WTC11 (cell line): ENCODE measurements at regions not wholly inside any gene's neighbourhood (a gene's known extent, or its start where the extent isn't known, plus 50 kb on each side); places are given as distances from the start of the nearest gene placed in this dataset.

Experiments used
- ATAC-seq: fragments of 200-7000 bp; cut with Tn5 transposase; 2 replicates; pipeline ENCODE4 v1.10.0; 2021; ENCODE audit warnings: mild to moderate bottlenecking, moderate library complexity
- CTCF ChIA-PET: fragments of 300-600 bp; sonication (Branson Sonifier 250); formaldehyde crosslinking; loops from one replicate; lab custom pipeline; 2021; ENCODE audit warnings: antibody characterized with exemption; lab: Charles Lee
- POLR2A ChIA-PET: fragments of 350-600 bp; sonication (Branson Sonifier 250); formaldehyde crosslinking; loops from one replicate; lab custom pipeline; 2021; ENCODE audit warnings: antibody characterized with exemption; lab: Charles Lee
- DNase-seq: peaks from one replicate; pipeline ENCODE4 v3.0.0; 2021; ENCODE audit warnings: low spot score
- H3K27ac Mint-ChIP-seq: 2 replicates; pipeline ENCODE4 v1.8.0; 2021; ENCODE audit warnings: mixed read lengths
- H3K27me3 Mint-ChIP-seq: 2 replicates; pipeline ENCODE4 v1.8.0; 2021; ENCODE audit warnings: low read depth, mild to moderate bottlenecking, moderate library complexity, mixed read lengths
- H3K36me3 Mint-ChIP-seq: 2 replicates; pipeline ENCODE4 v1.8.0; 2021; ENCODE audit warnings: mixed read lengths
- H3K4me1 Mint-ChIP-seq: 2 replicates; pipeline ENCODE4 v1.8.0; 2022; ENCODE audit warnings: mixed read lengths
- H3K4me3 Mint-ChIP-seq: 2 replicates; pipeline ENCODE4 v1.8.0; 2021; ENCODE audit warnings: mild to moderate bottlenecking, moderate library complexity, mixed read lengths
- H3K9me3 Mint-ChIP-seq: 2 replicates; pipeline ENCODE4 v1.8.0; 2021; ENCODE audit warnings: mixed read lengths
- CDX4 ChIP-seq: fragments of 250-450 bp; sonication (Bioruptor Pico); IDR thresholded peaks from 2 replicates; pipeline ENCODE4 v1.9.0; 2021; ENCODE audit warnings: moderate library complexity, mild to moderate bottlenecking, inconsistent platforms, borderline replicate concordance
- CREB1 ChIP-seq: sonication (generic); formaldehyde crosslinking; IDR thresholded peaks from 2 replicates; pipeline ENCODE4 v1.8.0; 2023; ENCODE audit warnings: mild to moderate bottlenecking, missing genetic modification reagents
- CREM ChIP-seq: sonication (generic); formaldehyde crosslinking; IDR thresholded peaks from 2 replicates; pipeline ENCODE4 v1.8.1; 2022; ENCODE audit warnings: mild to moderate bottlenecking, missing genetic modification reagents, moderate library complexity
- E2F1 ChIP-seq: sonication (generic); formaldehyde crosslinking; IDR thresholded peaks from 2 replicates; pipeline ENCODE4 v1.8.0; 2022; ENCODE audit warnings: mild to moderate bottlenecking, missing genetic modification reagents
- ERG ChIP-seq: fragments of 250-450 bp; sonication (Bioruptor Pico); IDR thresholded peaks from 2 replicates; pipeline ENCODE4 v1.8.0; 2021; ENCODE audit warnings: mild to moderate bottlenecking
- ESRRA ChIP-seq: sonication (generic); formaldehyde crosslinking; IDR thresholded peaks from 2 replicates; pipeline ENCODE4 v1.8.1; 2022; ENCODE audit warnings: mild to moderate bottlenecking, missing genetic modification reagents, borderline replicate concordance
- GABPB1 ChIP-seq: sonication (generic); formaldehyde crosslinking; IDR thresholded peaks from 2 replicates; pipeline ENCODE4 v1.8.1; 2023; ENCODE audit warnings: mild to moderate bottlenecking, missing genetic modification reagents
- IRF2 ChIP-seq: sonication (generic); formaldehyde crosslinking; IDR thresholded peaks from 2 replicates; pipeline ENCODE4 v1.8.0; 2022; ENCODE audit warnings: low read depth, missing genetic modification reagents, borderline replicate concordance
- JAZF1 ChIP-seq: fragments of 250-450 bp; sonication (Bioruptor Pico); IDR thresholded peaks from 2 replicates; pipeline ENCODE4 v1.9.0; 2021; ENCODE audit warnings: moderate library complexity, mild to moderate bottlenecking, inconsistent platforms
- MLX ChIP-seq: sonication (generic); formaldehyde crosslinking; IDR thresholded peaks from 2 replicates; pipeline ENCODE4 v1.8.1; 2023; ENCODE audit warnings: mild to moderate bottlenecking, missing genetic modification reagents, moderate library complexity
- MYBL2 ChIP-seq: sonication (generic); formaldehyde crosslinking; IDR thresholded peaks from 2 replicates; pipeline ENCODE4 v1.8.1; 2023; ENCODE audit warnings: mild to moderate bottlenecking, moderate library complexity, missing genetic modification reagents
- NR2C2 ChIP-seq: sonication (generic); formaldehyde crosslinking; IDR thresholded peaks from 2 replicates; pipeline ENCODE4 v1.8.0; 2022; ENCODE audit warnings: mild to moderate bottlenecking, missing genetic modification reagents
- OVOL2 ChIP-seq: fragments of 250-450 bp; sonication (Bioruptor Pico); IDR thresholded peaks from 2 replicates; pipeline ENCODE4 v1.9.0; 2021; ENCODE audit warnings: mild to moderate bottlenecking, borderline replicate concordance
- SMAD3 ChIP-seq: sonication (generic); formaldehyde crosslinking; IDR thresholded peaks from 2 replicates; pipeline ENCODE4 v1.8.0; 2022; ENCODE audit warnings: missing genetic modification reagents, mild to moderate bottlenecking, borderline replicate concordance
- SP1 ChIP-seq: sonication (generic); formaldehyde crosslinking; conservative IDR thresholded peaks from 2 replicates; pipeline ENCODE4 v1.8.1; 2022; ENCODE audit warnings: missing genetic modification reagents
- TEAD4 ChIP-seq: sonication (generic); formaldehyde crosslinking; IDR thresholded peaks from 2 replicates; pipeline ENCODE4 v1.8.0; 2022; ENCODE audit warnings: mild to moderate bottlenecking, missing genetic modification reagents
- USF2 ChIP-seq: sonication (generic); formaldehyde crosslinking; IDR thresholded peaks from 2 replicates; pipeline ENCODE4 v1.8.1; 2023; ENCODE audit warnings: mild to moderate bottlenecking, missing genetic modification reagents, moderate library complexity
- ZBTB21 ChIP-seq: sonication (generic); formaldehyde crosslinking; IDR thresholded peaks from 2 replicates; pipeline ENCODE4 v1.8.1; 2023; ENCODE audit warnings: mild to moderate bottlenecking, missing genetic modification reagents, borderline replicate concordance
- ZNF425 ChIP-seq: fragments of 250-450 bp; sonication (Bioruptor Pico); conservative IDR thresholded peaks from 2 replicates; pipeline ENCODE4 v1.9.0; 2021; ENCODE audit warnings: mild to moderate bottlenecking
- ZNF512 ChIP-seq: sonication (generic); formaldehyde crosslinking; IDR thresholded peaks from 2 replicates; pipeline ENCODE4 v1.8.1; 2022; ENCODE audit warnings: missing genetic modification reagents, borderline replicate concordance
- ZNF532 ChIP-seq: fragments of 250-450 bp; sonication (Bioruptor Pico); IDR thresholded peaks from 2 replicates; pipeline ENCODE4 v1.9.0; 2021; ENCODE audit warnings: mild to moderate bottlenecking, borderline replicate concordance

- TF ChIP-seq ZNF425 (CRISPR knock-in tag) (no peak), MLX (CRISPR knock-in tag) (no peak), NR2C2 (no peak), ERG (CRISPR knock-in tag) (no peak), ZNF532 (CRISPR knock-in tag) (no peak), ZNF512 (CRISPR knock-in tag) (no peak), JAZF1 (CRISPR knock-in tag) (no peak), SP1 (CRISPR knock-in tag) (no peak)
Observed at GRCh38 chr21:38938343-38938742, 132.6 kb downstream of the ETS2 start (continued).

GRCh38 chr21:38937844-38938243 is 132.1 kb downstream of the ETS2 start:
- no peak overlapping the region for H3K4me3 Mint-ChIP-seq
- H3K9me3 Mint-ChIP-seq, result peaks cover 26% of the 10 kb centered on the region
- DNase-seq (no peak), ATAC-seq (no peak)
- peaks cover 6% of the 10 kb centered on the region for H3K36me3 Mint-ChIP-seq
- CTCF ChIA-PET, result interaction anchor here (0.5 kb wide), 1 partner anchor 915 kb away, joined by 5 read pairs; no protein-coding TSS in a partner anchor
- H3K27ac Mint-ChIP-seq, result no peak overlapping the region
- H3K4me1 Mint-ChIP-seq, result peaks cover 9% of the 10 kb centered on the region
- no peaks in the 10 kb centered on the region for H3K27me3 Mint-ChIP-seq
- TF ChIP-seq IRF2 (CRISPR knock-in tag) (no peak), GABPB1 (CRISPR knock-in tag) (no peak), CREM (CRISPR knock-in tag) (no peak), CREB1 (no peak), TEAD4 (CRISPR knock-in tag) (no peak), USF2 (CRISPR knock-in tag) (no peak), ESRRA (CRISPR knock-in tag) (no peak), E2F1 (no peak), OVOL2 (CRISPR knock-in tag) (no peak), ZBTB21 (CRISPR knock-in tag) (no peak), CDX4 (CRISPR knock-in tag) (no peak), SMAD3 (no peak), MYBL2 (no peak), ZNF425 (CRISPR knock-in tag) (no peak)
- POLR2A ChIA-PET, result interaction anchor here (1.0 kb wide), 1 partner anchor 206 kb away, joined by 3 read pairs; no protein-coding TSS in a partner anchor
